GM23338 (cell line): ENCODE measurements at regions not wholly inside any gene's neighbourhood (a gene's known extent, or its start where the extent isn't known, plus 50 kb on each side); places are given as distances from the start of the nearest gene placed in this dataset.

ENCODE experiments used
- ATAC-seq: fragments of 200-7000 bp; cut with Tn5 transposase; 3 replicates; pipeline ENCODE4 v1.9.1; 2020
- DNase-seq: peaks from one replicate; pipeline ENCODE4 v3.0.0-alpha.2; 2015; ENCODE audit warnings: low spot score
- H2AFZ ChIP-seq: fragments of 200-600 bp; sonication (generic); 2 replicates; pipeline ENCODE4 v1.8.0; 2016; ENCODE audit warnings: antibody characterized with exemption, mild to moderate bottlenecking, moderate library complexity
- H3F3A ChIP-seq: fragments of 200-600 bp; sonication (generic); replicated peaks from 2 replicates; pipeline ENCODE4 v1.8.0; 2017; ENCODE audit warnings: antibody characterized with exemption, mixed run types, low read depth
- H3K27ac ChIP-seq: fragments of 200-600 bp; sonication (generic); 2 replicates; pipeline ENCODE4 v1.6.1; 2016; ENCODE audit warnings: low read depth
- H3K27me3 ChIP-seq: fragments of 200-600 bp; sonication (generic); 2 replicates; pipeline ENCODE4 v1.8.0; 2016; ENCODE audit warnings: mild to moderate bottlenecking, mixed run types, moderate library complexity; ENCODE audit not compliant: insufficient read depth
- H3K36me3 ChIP-seq: fragments of 200-600 bp; sonication (generic); 2 replicates; pipeline ENCODE4 v1.8.0; 2016; ENCODE audit warnings: mild to moderate bottlenecking; ENCODE audit not compliant: insufficient read depth
- H3K4me1 ChIP-seq: fragments of 200-600 bp; sonication (generic); 2 replicates; pipeline ENCODE4 v1.8.0; 2016; ENCODE audit warnings: mild to moderate bottlenecking, moderate library complexity; ENCODE audit not compliant: insufficient read depth
- H3K4me2 ChIP-seq: fragments of 200-600 bp; sonication (generic); 2 replicates; pipeline ENCODE4 v1.7.1; 2017; ENCODE audit warnings: mixed run types
- H3K4me3 ChIP-seq: fragments of 200-600 bp; sonication (generic); 2 replicates; pipeline ENCODE4 v1.6.1; 2016; ENCODE audit warnings: mixed run types
- H3K79me2 ChIP-seq: fragments of 200-600 bp; sonication (generic); replicated peaks from 2 replicates; pipeline ENCODE4 v1.8.0; 2017; ENCODE audit warnings: mild to moderate bottlenecking; ENCODE audit not compliant: insufficient read depth
- H3K9me2 ChIP-seq: fragments of 200-600 bp; sonication (generic); 2 replicates; pipeline ENCODE4 v1.8.0; 2017; ENCODE audit not compliant: insufficient read depth
- H4K20me1 ChIP-seq: fragments of 200-600 bp; sonication (generic); replicated peaks from 2 replicates; pipeline ENCODE4 v1.8.0; 2017; ENCODE audit warnings: mild to moderate bottlenecking; ENCODE audit not compliant: insufficient read depth
- H3K27ac Mint-ChIP-seq: 2 replicates; pipeline ENCODE4 v1.8.0; 2020; ENCODE audit warnings: inconsistent platforms, mild to moderate bottlenecking, moderate library complexity, mixed read lengths
- H3K27me3 Mint-ChIP-seq: 3 replicates; pipeline ENCODE4 v1.8.0; 2022; ENCODE audit warnings: low read depth, mild to moderate bottlenecking, moderate library complexity, mixed read lengths, inconsistent platforms; ENCODE audit not compliant: insufficient read depth, poor library complexity
- H3K36me3 Mint-ChIP-seq: 3 replicates; pipeline ENCODE4 v1.8.0; 2021; ENCODE audit warnings: low read depth, mild to moderate bottlenecking, inconsistent platforms, moderate library complexity, mixed read lengths
- H3K4me1 Mint-ChIP-seq: 3 replicates; pipeline ENCODE4 v1.8.0; 2020; ENCODE audit warnings: mild to moderate bottlenecking, inconsistent platforms, mixed read lengths
- H3K4me3 Mint-ChIP-seq: 3 replicates; pipeline ENCODE4 v1.8.0; 2021; ENCODE audit warnings: moderate library complexity, mild to moderate bottlenecking, inconsistent platforms, mixed read lengths
- H3K9me3 Mint-ChIP-seq: 3 replicates; pipeline ENCODE4 v1.8.0; 2020; ENCODE audit warnings: moderate library complexity, mild to moderate bottlenecking, inconsistent platforms, mixed read lengths
- CREB1 ChIP-seq: fragments of 250-450 bp; sonication (Bioruptor Pico); IDR thresholded peaks from 2 replicates; pipeline ENCODE4 v1.5.0; 2020; ENCODE audit warnings: low read depth, mild to moderate bottlenecking, moderate library complexity
- CTCF ChIP-seq, 2 experiments: fragments of 200-600 bp in 1 of 2; sonication (generic) in 1 of 2; conservative IDR thresholded peaks; 2 replicates each; pipeline versions ENCODE4 v1.5.1 to v1.6.1; 2016 to 2017; ENCODE audit warnings: antibody characterized with exemption in 2 of 2, low read depth in 2 of 2, mild to moderate bottlenecking in 2 of 2, moderate library complexity in 1 of 2
- ETS1 ChIP-seq: IDR thresholded peaks from 2 replicates; pipeline ENCODE4 v1.6.1; 2016; ENCODE audit warnings: antibody characterized with exemption
- EZH2 ChIP-seq: fragments of 200-600 bp; sonication (generic); IDR thresholded peaks from one replicate; pipeline ENCODE4 v1.8.0; 2017; ENCODE audit warnings: antibody characterized with exemption, mild to moderate bottlenecking, low read depth; ENCODE audit not compliant: unreplicated experiment
- EZH2phosphoT487 ChIP-seq: fragments of 200-600 bp; sonication (generic); IDR thresholded peaks from one replicate; pipeline ENCODE4 v1.8.1; 2018; ENCODE audit warnings: antibody characterized with exemption; ENCODE audit not compliant: unreplicated experiment
- JUNB ChIP-seq: IDR thresholded peaks from one replicate; pipeline ENCODE4 v1.6.1; 2016; ENCODE audit warnings: antibody characterized with exemption; ENCODE audit not compliant: unreplicated experiment
- NANOG ChIP-seq: IDR thresholded peaks from 2 replicates; pipeline ENCODE4 v1.6.1; 2016; ENCODE audit warnings: antibody characterized with exemption, borderline replicate concordance
- POLR2AphosphoS5 ChIP-seq: IDR thresholded peaks from 2 replicates; pipeline ENCODE4 v1.6.1; 2016; ENCODE audit warnings: antibody characterized with exemption, low read depth
- STAT1 ChIP-seq: IDR thresholded peaks from one replicate; pipeline ENCODE4 v1.6.1; 2016; ENCODE audit warnings: antibody characterized with exemption; ENCODE audit not compliant: unreplicated experiment
- ZNF114 ChIP-seq: fragments of 250-450 bp; sonication (Bioruptor Pico); IDR thresholded peaks from 2 replicates; pipeline ENCODE4 v1.5.0; 2020; ENCODE audit warnings: mild to moderate bottlenecking, moderate library complexity
- ZNF331 ChIP-seq: fragments of 250-450 bp; sonication (Bioruptor Pico); IDR thresholded peaks from 2 replicates; pipeline ENCODE4 v1.5.0; 2020; ENCODE audit warnings: low read depth, mild to moderate bottlenecking, moderate library complexity
- ZNF462 ChIP-seq: fragments of 250-450 bp; sonication (Bioruptor Pico); IDR thresholded peaks from 2 replicates; pipeline ENCODE4 v1.5.0; 2020; ENCODE audit warnings: mild to moderate bottlenecking, moderate library complexity

GRCh38 chrY:19126889-19127288 is 353.4 kb upstream of the HSFY2 start (continued):
- TF ChIP-seq POLR2AphosphoS5 (no peak), JUNB (no peak), ZNF114 (no peak), EZH2phosphoT487 (no peak), CTCF (conservative IDR thresholded peaks at IDR 0.05; ENCODE audit: low read depth in 2 of 2) (no peak), CREB1 (CRISPR knock-in tag) (no peak), ETS1 (no peak), ZNF331 (CRISPR knock-in tag) (no peak)

- H3K4me3 ChIP-seq = no peak overlapping the region
- TF ChIP-seq ZNF114 (no peak), ZNF462 (CRISPR knock-in tag) (no peak), NANOG (no peak), ETS1 (no peak), POLR2AphosphoS5 (no peak), STAT1 (no peak), EZH2 (no peak), EZH2phosphoT487 (no peak), ZNF331 (CRISPR knock-in tag) (no peak), CTCF (conservative IDR thresholded peaks at IDR 0.05; ENCODE audit: low read depth in 2 of 2) (no peak), CREB1 (CRISPR knock-in tag) (no peak)
These were observed 351.1 kb upstream of the HSFY2 start for GRCh38 chrY:19124609-19125008.

More at GRCh38 chrY:19124609-19125008, 351.1 kb upstream of the HSFY2 start:
- DNase-seq (no peak), ATAC-seq (no peak)
- Histone ChIP-seq H3F3A (no peaks in the 10 kb centered on the region), H3K4me1 (no peaks in the 10 kb centered on the region), H3K27ac (no peak overlapping the region), H3K9me2 (no peaks in the 10 kb centered on the region), H3K4me2 (no peak overlapping the region), H3K79me2 (no peaks in the 10 kb centered on the region), H3K36me3 (no peaks in the 10 kb centered on the region), H2AFZ (no peak overlapping the region), H4K20me1 (no peaks in the 10 kb centered on the region), H3K27me3 (no peaks in the 10 kb centered on the region)
- H3K27me3 Mint-ChIP-seq = no peaks in the 10 kb centered on the region
- no peaks in the 10 kb centered on the region; the same call in 1 of the 3 replicates for H3K36me3 Mint-ChIP-seq
- H3K27ac Mint-ChIP-seq = no peak overlapping the region
- peaks cover 7% of the 10 kb centered on the region; the same call in 2 of the 3 replicates for H3K4me1 Mint-ChIP-seq
- H3K9me3 Mint-ChIP-seq = peaks cover 4% of the 10 kb centered on the region; the same call in 2 of the 3 replicates
- H3K4me3 Mint-ChIP-seq = no peak overlapping the region
